Prostate gland (tissue), 2 donors: ENCODE measurements at regions not wholly inside any gene's neighbourhood (a gene's known extent, or its start where the extent isn't known, plus 50 kb on each side); places are given as distances from the start of the nearest gene placed in this dataset.
"Not testable (repeated sequence)": the region's sequence is repeated elsewhere in the genome, so short reads cannot be mapped to it uniquely, and the experiment has no call there.

Source experiments
- DNase-seq: peaks from one replicate; pipeline ENCODE4 v3.0.0-alpha.2; 2019; ENCODE audit warnings: low spot score
- H3K27ac ChIP-seq, 2 donors: fragments of 200-600 bp; sonication (generic); 2 replicates each; pipeline ENCODE4 v1.5.1; 2017 to 2019
- H3K27me3 ChIP-seq: fragments of 200-600 bp; sonication (generic); replicated peaks from 2 replicates; pipeline ENCODE4 v1.5.1; 2019; ENCODE audit not compliant: insufficient read depth
- H3K36me3 ChIP-seq, 2 donors: fragments of 200-600 bp; sonication (generic); 1 replicate in 1 of 2; 2 replicates in 1 of 2; pipeline versions ENCODE4 v1.5.1 to v1.8.1; 2017 to 2019
- H3K4me1 ChIP-seq: fragments of 200-600 bp; sonication (generic); replicated peaks from 2 replicates; pipeline ENCODE4 v1.5.1; 2019
- H3K4me3 ChIP-seq, 2 donors: fragments of 200-600 bp; sonication (generic); 2 replicates each; pipeline ENCODE4 v1.5.1; 2017 to 2019
- H3K9me3 ChIP-seq: fragments of 200-600 bp; sonication (generic); 2 replicates; pipeline ENCODE4 v1.5.1; 2017
- CTCF ChIP-seq, 4 experiments: fragments of 200-600 bp in 2 of 4; fragments of 450-650 bp in 2 of 4; sonication (generic) in 2 of 4; IDR thresholded peaks; 1 replicate in 3 of 4; 2 replicates in 1 of 4; pipeline ENCODE4 v1.5.1; 2016 to 2019; ENCODE audit warnings: antibody characterized with exemption in 4 of 4, mild to moderate bottlenecking in 2 of 4, moderate library complexity in 2 of 4
- POLR2A ChIP-seq: fragments of 450-650 bp; IDR thresholded peaks from one replicate; pipeline ENCODE4 v1.6.1; 2016; ENCODE audit warnings: antibody characterized with exemption, mild to moderate bottlenecking
- POLR2AphosphoS5 ChIP-seq: sonication (generic); formaldehyde crosslinking; IDR thresholded peaks from one replicate; pipeline ENCODE4 v1.6.1; 2017; ENCODE audit warnings: antibody characterized with exemption
- WGBS: methylation state at CpG from one replicate; pipeline ENCODE4 v1.1.5; 2018; 5-methylcytosine and 5-hydroxymethylcytosine counted together
- intact Hi-C: fragments of 100-400 bp; cut with DNase I; formaldehyde crosslinking; loops from one replicate; pipeline ENCODE4 v1.14.2; 2022

- 77% methylated on average over 4 of the region's 4 CpGs for WGBS
- no peak overlapping the region for H3K27ac ChIP-seq
- intact Hi-C loops = no loop called here
- H3K4me3 ChIP-seq = no peak overlapping the region
- no peaks in the 10 kb centered on the region for H3K9me3 ChIP-seq
- H3K27me3 ChIP-seq = no peaks in the 10 kb centered on the region
- TF ChIP-seq POLR2AphosphoS5 (no peak), POLR2A (no peak), CTCF (IDR thresholded peaks at IDR 0.05) (no peak)
- DNase-seq = no peak
- no peaks in the 10 kb centered on the region for H3K36me3 ChIP-seq
- no peaks in the 10 kb centered on the region for H3K4me1 ChIP-seq
Observed at GRCh38 chr18:4755848-4756247, 300.7 kb upstream of the DLGAP1 start.

- H3K27me3 ChIP-seq, H3K27ac ChIP-seq, intact Hi-C loops, H3K4me1 ChIP-seq, H3K4me3 ChIP-seq, H3K36me3 ChIP-seq, H3K9me3 ChIP-seq, DNase-seq: not testable (repeated sequence)
- WGBS = 71% methylated on average over 6 of the region's 6 CpGs
Observed at GRCh38 chr18:4753151-4753550, 298.0 kb upstream of the DLGAP1 start.

GRCh38 chr18:4751523-4751922, 296.4 kb upstream of the DLGAP1 start:
- Histone ChIP-seq H3K9me3 (no peaks in the 10 kb centered on the region), H3K27ac (no peak overlapping the region), H3K4me3 (no peak overlapping the region), H3K4me1 (no peaks in the 10 kb centered on the region), H3K36me3 (no peaks in the 10 kb centered on the region), H3K27me3 (no peaks in the 10 kb centered on the region)
- intact Hi-C loops = no loop called here
- TF ChIP-seq CTCF (IDR thresholded peaks at IDR 0.05) = no peak
- TF ChIP-seq POLR2AphosphoS5 = no peak
- TF ChIP-seq POLR2A = no peak
- no peak for DNase-seq
- 84% methylated on average over 3 of the region's 3 CpGs for WGBS

GRCh38 chr18:4750393-4751346, 295.6 kb upstream of the DLGAP1 start:
- 65% methylated on average over 8 of the region's 8 CpGs for WGBS
- intact Hi-C loops = no loop called here
- no peaks in the 10 kb centered on the region for H3K4me1 ChIP-seq

GRCh38 chr18:4748975-4749374, 293.9 kb upstream of the DLGAP1 start:
- Histone ChIP-seq H3K4me3 (no peak overlapping the region), H3K9me3 (no peaks in the 10 kb centered on the region), H3K27ac (no peak overlapping the region), H3K4me1 (no peaks in the 10 kb centered on the region), H3K27me3 (no peaks in the 10 kb centered on the region), H3K36me3 (no peaks in the 10 kb centered on the region)
- intact Hi-C loops = no loop called here
- 69% methylated on average over 5 of the region's 5 CpGs for WGBS
- TF ChIP-seq POLR2AphosphoS5 (no peak), POLR2A (no peak), CTCF (IDR thresholded peaks at IDR 0.05) (no peak)
- no peak for DNase-seq

More at GRCh38 chr18:4750393-4751346, 295.6 kb upstream of the DLGAP1 start:
- Histone ChIP-seq H3K4me3 (no peak overlapping the region), H3K9me3 (no peaks in the 10 kb centered on the region), H3K36me3 (no peaks in the 10 kb centered on the region), H3K27me3 (no peaks in the 10 kb centered on the region), H3K27ac (no peak overlapping the region)
- no peak for DNase-seq
- TF ChIP-seq POLR2A = no peak
- no peak for TF ChIP-seq CTCF (IDR thresholded peaks at IDR 0.05)
- TF ChIP-seq POLR2AphosphoS5 = no peak
